PC-9 (cell line): ENCODE measurements at regions not wholly inside any gene's neighbourhood (a gene's known extent, or its start where the extent isn't known, plus 50 kb on each side); places are given as distances from the start of the nearest gene placed in this dataset.

Source experiments
- CTCF ChIP-seq: fragments of 200-600 bp; sonication (generic); conservative IDR thresholded peaks from 2 replicates; pipeline ENCODE4 v1.6.1; 2017; ENCODE audit warnings: mixed run types, antibody characterized with exemption, mild to moderate bottlenecking, moderate library complexity
- EZH2 ChIP-seq: fragments of 200-600 bp; sonication (generic); IDR thresholded peaks from 2 replicates; pipeline ENCODE4 v1.8.0; 2017; ENCODE audit warnings: antibody characterized with exemption, low read depth

GRCh38 chr20:22723659-22724058, 139.3 kb upstream of the FOXA2 start:
- TF ChIP-seq CTCF (no peak), EZH2 (no peak)
